Lower leg skin (tissue), 4 donors: ENCODE measurements at regions not wholly inside any gene's neighbourhood (a gene's known extent, or its start where the extent isn't known, plus 50 kb on each side); places are given as distances from the start of the nearest gene placed in this dataset.

Experiments used
- DNase-seq, 2 donors: peaks; one replicate each; pipeline ENCODE4 v3.0.0-alpha.2; 2019; ENCODE audit warnings: low spot score in 2 of 2
- H3K4me3 ChIP-seq: fragments of 200-600 bp; sonication (generic); 2 replicates; pipeline ENCODE4 v1.5.1; 2017; ENCODE audit warnings: mild to moderate bottlenecking, low read depth; ENCODE audit not compliant: poor library complexity, severe bottlenecking
- CTCF ChIP-seq, 3 donors: fragments of 450-650 bp; IDR thresholded peaks; one replicate each; pipeline ENCODE4 v1.5.1; 2016; ENCODE audit warnings: antibody characterized with exemption in 3 of 3, mild to moderate bottlenecking in 3 of 3, moderate library complexity in 2 of 3
- POLR2A ChIP-seq, 2 donors: fragments of 450-650 bp; IDR thresholded peaks; one replicate each; pipeline ENCODE4 v1.6.1; 2016 to 2017; ENCODE audit warnings: antibody characterized with exemption in 2 of 2, mild to moderate bottlenecking in 1 of 2, moderate library complexity in 1 of 2
- WGBS, 2 donors: methylation state at CpG; one replicate each; pipeline ENCODE4 v1.1.5; 2018; 5-methylcytosine and 5-hydroxymethylcytosine counted together
- intact Hi-C: fragments of 100-400 bp; cut with DNase I; formaldehyde crosslinking; loops from one replicate; pipeline ENCODE4 v1.15.0; 2023; ENCODE audit warnings: low total_unique reads

- no peak for DNase-seq
- H3K4me3 ChIP-seq = no peak overlapping the region
- no peak for TF ChIP-seq POLR2A (IDR thresholded peaks at IDR 0.05)
- no peak for TF ChIP-seq CTCF (IDR thresholded peaks at IDR 0.05)
- WGBS, 2 donors = 90 to 94% methylated on average over 5 of the region's 5 CpGs
- intact Hi-C loops = no loop called here
These were observed 267.5 kb downstream of the ANKRD50 start for GRCh38 chr4:124445071-124445470.

GRCh38 chr4:124449881-124450280 lies 262.7 kb downstream of the ANKRD50 start:
- DNase-seq = no peak
- intact Hi-C loops = no loop called here
- WGBS, 2 donors = 65 to 75% methylated on average over 1 of the region's 1 CpG
- TF ChIP-seq POLR2A (IDR thresholded peaks at IDR 0.05) = no peak
- H3K4me3 ChIP-seq = no peak overlapping the region

GRCh38 chr4:124450851-124451250 lies 261.7 kb downstream of the ANKRD50 start:
- WGBS, 2 donors = 76 to 83% methylated on average over 2 of the region's 2 CpGs
- TF ChIP-seq CTCF (IDR thresholded peaks at IDR 0.05) = no peak
- TF ChIP-seq POLR2A (IDR thresholded peaks at IDR 0.05) = no peak
- no peak overlapping the region for H3K4me3 ChIP-seq
- no peak for DNase-seq
- intact Hi-C loops = no loop called here

GRCh38 chr4:124454772-124455270 lies 257.7 kb downstream of the ANKRD50 start:
- DNase-seq = no peak
- intact Hi-C loops = no loop called here
- no peak overlapping the region for H3K4me3 ChIP-seq
- WGBS, 2 donors = 85 to 86% methylated on average over 2 of the region's 2 CpGs
- TF ChIP-seq POLR2A (IDR thresholded peaks at IDR 0.05) = no peak
- no peak for TF ChIP-seq CTCF (IDR thresholded peaks at IDR 0.05)

GRCh38 chr4:124455671-124456070 lies 256.9 kb downstream of the ANKRD50 start:
- no peak for DNase-seq
- TF ChIP-seq CTCF (IDR thresholded peaks at IDR 0.05) = no peak
- no peak for TF ChIP-seq POLR2A (IDR thresholded peaks at IDR 0.05)
- intact Hi-C loops = no loop called here
- no peak overlapping the region for H3K4me3 ChIP-seq
- 91 to 92% methylated on average over 3 of the region's 3 CpGs for WGBS, 2 donors

- no peak for DNase-seq
- H3K4me3 ChIP-seq = no peak overlapping the region
- intact Hi-C loops = no loop called here
- no peak for TF ChIP-seq POLR2A (IDR thresholded peaks at IDR 0.05)
- TF ChIP-seq CTCF (IDR thresholded peaks at IDR 0.05) = no peak
- WGBS, 2 donors = 61 to 70% methylated on average over 3 of the region's 3 CpGs
These were observed 253.2 kb downstream of the ANKRD50 start for GRCh38 chr4:124459196-124459940.
